Epidermal melanocyte (primary cell): ENCODE measurements at regions not wholly inside any gene's neighbourhood (a gene's known extent, or its start where the extent isn't known, plus 50 kb on each side); places are given as distances from the start of the nearest gene placed in this dataset.
"Not testable (repeated sequence)": the region's sequence is repeated elsewhere in the genome, so short reads cannot be mapped to it uniquely, and the experiment has no call there.

Experiments
- DNase-seq: peaks from one replicate; pipeline ENCODE4 v3.0.0; 2011; ENCODE audit warnings: low spot score; ENCODE audit not compliant: insufficient read length

DNA sequence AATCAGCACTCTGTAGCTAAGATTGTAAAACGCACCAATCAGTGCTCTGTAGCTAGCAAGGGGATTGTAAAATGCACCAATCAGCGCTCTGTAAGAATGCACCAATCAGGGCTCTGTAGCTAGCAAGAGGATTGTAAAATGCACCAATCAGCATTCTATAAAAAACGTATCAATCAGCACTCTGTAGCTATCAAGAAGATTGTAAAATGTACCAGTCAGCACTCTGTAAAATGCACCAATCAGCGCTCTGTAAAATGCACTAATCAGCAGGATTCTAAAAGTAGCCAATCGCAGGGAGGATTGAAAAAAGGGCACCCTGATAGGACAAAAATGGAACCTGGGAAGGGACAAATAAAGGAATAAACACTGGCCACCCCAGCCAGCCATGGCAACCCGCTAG, 278.7 kb upstream of the ECI2 start:
- DNase-seq: not testable (repeated sequence)

DNA sequence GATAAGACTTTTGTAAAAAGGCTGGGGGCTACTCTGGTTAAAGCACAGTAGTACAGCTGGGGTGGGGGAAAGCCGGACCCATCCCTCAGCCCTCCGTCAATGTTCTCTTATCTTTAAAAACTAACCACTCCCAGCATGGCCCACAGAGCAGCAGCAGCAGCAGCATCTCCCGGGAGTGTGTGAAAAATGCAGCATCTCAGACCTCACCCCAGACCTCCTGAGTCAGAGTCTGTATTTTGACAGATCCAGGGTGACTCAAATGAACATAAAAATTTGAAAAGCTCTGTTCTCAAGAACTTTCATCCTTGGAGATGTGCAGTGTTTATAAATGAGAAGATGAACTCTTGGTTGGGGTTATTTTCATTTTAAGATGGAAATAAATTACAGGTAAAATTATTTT, 277.7 kb upstream of the ECI2 start:
- DNase-seq: no peak

DNA sequence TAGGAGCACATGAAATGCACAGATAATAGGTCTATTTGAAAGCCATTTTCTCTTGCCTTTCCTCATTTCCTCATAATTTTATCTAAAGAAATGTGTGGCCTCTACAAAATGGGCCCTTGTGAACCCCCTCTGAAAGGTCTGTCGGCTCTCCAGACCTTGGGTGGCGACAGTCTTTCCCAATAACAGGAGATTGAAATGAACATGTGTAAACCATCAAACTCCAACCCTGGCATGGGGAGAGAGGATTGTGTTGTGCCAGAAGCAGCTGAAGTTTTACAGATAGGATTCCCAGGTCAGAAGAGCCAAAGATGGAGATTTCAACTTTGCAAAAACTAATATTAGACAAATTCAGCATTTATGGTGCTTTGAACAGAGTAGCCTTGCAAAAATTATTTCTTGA, 277.1 kb upstream of the ECI2 start:
- DNase-seq: no peak

DNA sequence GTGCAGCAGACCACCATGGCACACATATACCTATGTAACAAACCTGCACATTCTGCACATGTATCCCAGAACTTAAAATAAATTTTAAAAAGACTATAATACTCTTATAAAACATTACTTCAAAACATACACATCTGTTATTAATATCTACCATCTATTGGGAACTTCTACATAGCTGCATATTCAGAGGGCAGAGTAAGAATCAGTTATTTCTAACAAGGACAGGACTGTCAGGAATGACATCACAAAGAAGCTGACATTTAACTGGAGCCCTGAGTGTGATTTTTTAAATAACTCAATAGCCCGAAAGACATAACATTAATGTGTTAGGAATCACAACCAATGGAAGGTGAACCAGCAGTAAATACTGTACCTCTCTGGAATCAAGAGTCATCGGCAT, 276.7 kb upstream of the ECI2 start:
- DNase-seq: no peak

DNA sequence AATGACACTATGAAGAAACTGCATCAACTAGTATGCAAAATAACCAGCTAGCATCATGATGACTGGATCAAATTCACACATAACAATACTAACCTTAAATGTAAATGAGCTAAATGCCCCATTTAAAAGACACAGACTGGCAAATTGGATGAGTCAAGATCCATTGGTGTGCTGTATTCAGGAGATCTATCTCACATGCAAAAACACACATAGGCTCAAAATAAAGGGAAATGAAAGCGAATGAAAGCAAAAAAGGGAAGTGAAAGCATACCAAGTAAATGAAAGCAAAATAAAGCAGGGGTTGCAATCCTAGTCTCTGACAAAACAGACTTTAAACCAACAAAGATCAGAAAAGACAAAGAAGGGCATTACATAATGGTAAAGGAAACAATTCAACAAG, 272.3 kb upstream of the ECI2 start:
- not testable (repeated sequence) for DNase-seq

DNA sequence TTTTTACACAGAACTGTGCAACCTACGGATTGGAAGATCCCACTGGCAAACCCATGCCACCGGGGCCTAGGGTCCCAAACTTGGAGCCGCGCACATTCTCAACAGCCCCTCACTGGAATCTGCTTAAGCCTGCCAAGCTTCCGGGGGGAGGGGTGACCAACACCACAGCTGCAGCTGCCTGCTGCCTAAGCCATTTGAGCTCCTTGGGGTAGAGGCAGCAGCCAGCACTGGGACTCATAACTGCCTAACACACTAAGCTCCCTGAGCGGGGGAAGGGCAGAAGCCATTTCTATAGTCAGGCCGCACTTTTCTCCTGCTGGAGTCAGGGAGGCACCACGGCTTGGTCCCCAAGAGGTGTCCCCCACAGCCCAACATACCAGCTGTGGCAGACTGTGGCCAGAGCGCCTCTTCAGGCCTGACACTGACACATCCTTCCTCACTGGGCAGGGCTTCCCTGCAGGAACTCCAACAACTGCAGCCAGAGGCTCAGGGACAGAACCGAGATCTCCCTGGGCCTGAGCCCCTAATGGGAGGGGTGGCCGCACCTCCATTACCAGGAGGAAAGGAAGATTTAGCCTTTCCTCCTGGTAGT, 270.3 kb upstream of the ECI2 start:
- DNase-seq: no peak

DNA sequence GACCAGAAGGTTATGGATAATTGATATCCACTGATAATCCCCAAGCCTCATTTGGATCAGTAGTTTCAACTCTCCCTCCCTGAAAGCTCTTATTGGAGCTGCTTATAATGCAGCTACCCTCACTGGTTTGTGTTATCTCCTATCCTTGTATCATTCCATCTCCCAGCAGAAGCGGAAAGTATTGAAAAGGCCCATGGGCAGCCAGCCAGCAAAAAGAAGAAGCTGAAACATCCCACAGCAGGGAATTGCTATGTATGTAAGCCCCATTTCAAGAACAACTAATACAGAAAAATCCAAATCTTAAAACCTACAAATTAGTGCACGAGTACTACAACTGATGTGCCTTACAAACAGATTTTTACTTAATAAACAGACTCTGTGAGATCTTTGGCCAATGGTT, 269.0 kb upstream of the ECI2 start:
- DNase-seq: no peak

DNA sequence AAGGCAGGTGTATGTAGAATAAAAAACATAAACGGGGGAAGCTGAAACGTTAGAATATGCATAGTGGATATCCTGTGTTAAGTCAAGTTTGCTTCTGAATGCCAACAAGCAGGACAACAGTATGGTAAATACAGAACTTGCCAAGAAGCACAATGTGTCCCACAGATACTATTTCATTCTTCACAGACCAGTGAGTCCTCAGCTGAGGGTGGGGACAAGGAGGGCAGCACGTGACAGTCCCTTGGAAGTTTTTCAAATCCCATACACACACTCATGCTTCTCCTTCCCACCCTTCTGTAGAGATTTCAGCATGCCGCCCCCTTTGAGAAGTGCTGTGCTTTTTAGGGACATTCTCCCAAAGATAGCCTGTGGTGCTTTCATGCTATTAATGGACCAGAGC, 268.5 kb upstream of the ECI2 start:
- DNase-seq: no peak

DNA sequence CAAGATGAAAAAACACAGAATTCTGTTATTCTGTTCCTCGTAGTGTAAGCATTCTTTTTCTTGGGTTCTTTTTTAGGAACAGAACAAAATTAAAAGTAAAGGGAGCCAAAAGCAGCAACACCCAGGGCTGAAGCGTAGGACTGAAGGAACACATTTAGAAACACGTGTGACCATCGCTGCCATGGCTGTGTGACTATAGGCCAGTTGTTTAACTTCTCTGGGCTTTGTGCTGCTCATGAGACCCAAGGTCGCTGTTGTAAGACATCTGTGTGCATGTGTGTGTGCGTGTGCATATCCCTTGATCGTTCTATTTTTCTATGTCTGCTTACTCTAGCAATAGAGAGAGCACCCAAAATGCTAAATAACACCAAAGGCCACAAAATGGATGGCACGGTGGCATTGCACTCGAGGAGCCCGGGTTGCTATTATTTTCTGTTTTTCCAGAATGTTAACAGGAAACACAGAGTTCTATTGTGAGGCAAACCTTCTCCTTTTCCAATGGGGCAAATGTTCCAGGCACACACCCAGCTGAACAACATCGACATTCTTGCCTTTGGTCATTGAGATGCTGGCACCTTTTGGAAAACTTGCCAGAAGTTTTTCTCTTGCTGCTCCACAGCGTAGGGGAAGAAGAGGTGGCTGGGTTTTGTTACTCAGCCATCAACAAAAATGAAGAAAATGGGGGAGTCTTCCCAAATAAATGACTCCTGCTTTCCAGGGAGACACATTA, 267.8 kb upstream of the ECI2 start:
- DNase-seq: no peak

DNA sequence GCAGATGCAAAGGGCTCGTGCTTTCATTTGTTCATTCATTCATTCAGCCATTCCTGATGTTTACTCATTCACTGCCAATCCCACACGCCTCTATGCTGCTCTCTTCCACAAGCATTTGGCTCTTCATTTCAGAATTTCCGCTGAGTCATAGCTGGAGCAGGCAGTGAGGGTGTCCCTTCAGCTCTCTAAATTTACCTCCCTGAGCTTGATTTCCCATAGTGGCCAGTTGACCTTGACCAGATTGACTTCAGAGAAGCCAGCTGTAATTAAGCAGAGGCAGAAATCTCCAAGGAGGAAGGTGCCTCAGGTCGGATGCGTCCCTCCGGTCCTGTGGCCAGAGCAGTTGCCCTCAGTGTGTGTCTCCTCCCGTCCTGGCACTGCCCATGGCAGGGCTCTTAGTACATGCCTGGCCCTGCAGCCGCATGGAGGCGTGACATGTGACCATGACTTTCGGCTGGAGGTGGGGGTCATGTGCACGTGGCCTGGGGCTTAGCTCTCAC, 267.2 kb upstream of the ECI2 start:
- no peak for DNase-seq

DNA sequence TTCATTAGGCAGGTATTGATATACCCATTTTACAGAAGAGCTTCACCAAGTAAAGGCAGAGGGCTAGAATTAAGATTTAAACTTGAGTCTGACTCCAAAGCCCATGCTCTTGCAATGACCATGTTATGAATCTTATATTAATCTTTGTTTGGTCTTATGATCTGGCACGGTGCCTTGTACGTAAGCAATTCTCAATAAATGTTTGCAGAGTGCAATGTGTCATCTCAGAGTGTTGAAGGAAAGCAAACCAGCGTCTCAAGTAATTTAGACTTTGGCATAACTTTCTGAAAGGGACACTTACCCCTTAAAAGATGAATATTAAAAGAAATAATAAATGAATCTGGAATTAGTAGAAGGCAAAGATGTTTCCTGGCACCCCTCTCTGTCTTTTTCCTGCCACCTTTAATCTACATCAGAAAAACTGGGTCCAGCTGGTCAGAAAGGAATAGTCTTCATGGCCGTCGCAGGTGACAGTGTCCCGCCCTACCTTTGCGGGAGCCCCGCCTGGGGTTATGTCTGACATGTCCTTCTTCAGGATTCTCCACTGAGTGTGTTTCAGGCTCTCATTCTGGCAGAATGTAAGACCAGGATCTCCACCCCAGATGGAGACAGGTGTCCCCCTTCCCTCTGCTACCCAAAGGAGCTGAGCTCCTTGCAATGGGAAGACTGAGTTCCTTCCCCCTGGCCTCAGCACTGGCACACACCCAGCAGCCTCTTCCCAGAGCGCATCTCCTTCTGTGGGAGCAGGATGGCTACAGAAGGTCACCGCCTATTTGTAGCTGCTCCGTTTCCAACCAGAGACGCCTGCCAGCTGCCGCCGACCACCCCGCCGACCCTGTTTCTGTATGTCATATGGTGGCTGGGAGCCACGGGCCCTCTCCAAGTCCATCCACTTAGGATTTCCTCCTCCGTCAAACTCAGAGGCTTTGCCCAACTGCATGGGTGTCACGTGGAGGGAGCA, 266.3 kb upstream of the ECI2 start:
- DNase-seq: no peak

DNA sequence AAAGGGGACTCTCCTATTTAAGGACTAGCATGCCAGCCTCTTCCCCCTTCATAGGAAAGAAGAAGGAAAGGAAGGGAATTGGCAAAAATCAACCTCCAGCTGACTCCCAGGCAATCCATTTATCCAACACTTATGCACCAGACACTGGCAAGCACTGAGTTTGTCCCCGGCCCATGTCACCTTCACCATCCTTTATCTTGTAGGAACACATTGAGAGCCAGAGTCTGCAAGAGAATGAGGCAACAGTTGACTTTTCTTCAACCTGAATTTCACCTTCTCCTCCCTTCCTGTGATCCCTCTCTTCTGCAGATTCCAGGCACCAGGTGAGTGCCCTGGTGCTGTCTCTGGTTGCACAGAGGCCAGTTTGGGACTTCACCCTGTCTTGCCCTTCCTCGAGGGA, 264.3 kb upstream of the ECI2 start:
- no peak for DNase-seq

DNA sequence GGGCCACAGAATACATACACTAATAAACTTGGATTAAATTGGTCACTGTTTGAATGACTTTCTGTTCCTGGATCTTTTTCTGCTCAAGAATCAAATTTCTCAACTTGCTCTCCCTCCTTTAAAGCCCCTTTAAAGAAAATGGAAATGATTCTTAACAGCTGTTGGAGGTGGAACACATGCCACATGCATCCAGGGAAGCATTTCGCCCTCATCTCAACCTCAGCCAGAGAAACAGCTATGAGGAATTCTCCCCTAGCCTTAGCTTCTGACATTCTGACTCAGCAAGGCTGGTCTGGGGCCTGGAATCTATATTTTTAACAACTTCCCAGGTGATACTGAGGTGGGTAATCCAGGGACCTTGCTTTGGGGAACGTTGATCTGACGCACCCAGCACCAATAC, 263.4 kb upstream of the ECI2 start:
- no peak for DNase-seq

DNA sequence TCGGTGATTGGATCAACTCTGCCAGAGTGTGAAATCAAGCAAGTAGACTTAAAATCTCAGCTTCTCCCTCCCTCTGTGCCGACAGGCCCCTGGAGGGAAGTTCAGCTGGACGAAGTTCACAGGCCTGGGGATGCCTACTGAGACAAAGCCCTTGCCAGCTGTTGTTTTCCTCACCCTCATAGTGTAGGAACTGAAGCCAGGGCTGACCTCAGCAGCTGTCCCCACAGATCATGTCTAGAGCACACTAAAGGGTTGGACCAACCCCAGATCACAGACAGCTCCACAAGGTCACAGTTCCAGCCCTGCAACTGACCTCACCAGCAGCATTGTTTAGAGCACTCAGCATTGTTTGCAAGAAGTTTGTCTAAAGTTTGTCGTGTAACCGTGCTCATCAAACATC, 261.9 kb upstream of the ECI2 start:
- DNase-seq: no peak

DNA sequence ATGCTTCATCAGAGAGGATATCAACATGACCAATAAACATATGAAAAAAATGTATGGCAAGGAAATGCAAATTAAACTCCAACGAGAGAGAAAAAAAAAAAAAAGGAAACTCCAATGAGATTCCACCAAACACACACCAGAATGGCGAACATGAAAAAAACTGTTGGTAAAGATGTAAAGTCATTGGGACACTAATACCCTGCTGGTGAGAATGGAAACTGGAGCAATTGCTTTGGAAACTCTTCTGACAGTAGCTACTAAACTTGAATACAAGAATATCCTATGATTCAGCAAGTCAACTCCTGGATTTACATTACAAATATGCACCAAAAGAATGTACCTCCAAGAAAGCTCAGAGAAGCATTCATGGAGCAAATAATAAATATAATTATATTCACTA, 260.7 kb upstream of the ECI2 start:
- DNase-seq: no peak

DNA sequence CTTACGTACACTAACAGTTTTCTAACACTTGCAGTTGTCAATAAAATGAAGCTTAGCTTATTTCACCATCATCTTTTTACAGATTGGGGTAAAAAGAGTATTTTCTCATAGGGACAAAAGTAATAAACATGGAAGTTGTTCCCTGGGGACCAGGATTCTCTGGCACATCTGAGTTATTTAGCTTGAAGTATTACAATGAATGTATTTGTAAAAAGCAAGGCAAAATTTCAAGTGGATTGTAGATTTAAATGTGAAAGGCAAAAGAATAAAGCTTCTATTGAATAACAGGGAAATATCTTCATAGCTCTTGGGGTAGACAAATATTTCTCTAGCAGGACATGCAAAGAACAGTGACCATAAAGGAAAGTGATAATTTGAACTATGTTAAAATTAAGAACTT, 260.0 kb upstream of the ECI2 start:
- no peak for DNase-seq

DNA sequence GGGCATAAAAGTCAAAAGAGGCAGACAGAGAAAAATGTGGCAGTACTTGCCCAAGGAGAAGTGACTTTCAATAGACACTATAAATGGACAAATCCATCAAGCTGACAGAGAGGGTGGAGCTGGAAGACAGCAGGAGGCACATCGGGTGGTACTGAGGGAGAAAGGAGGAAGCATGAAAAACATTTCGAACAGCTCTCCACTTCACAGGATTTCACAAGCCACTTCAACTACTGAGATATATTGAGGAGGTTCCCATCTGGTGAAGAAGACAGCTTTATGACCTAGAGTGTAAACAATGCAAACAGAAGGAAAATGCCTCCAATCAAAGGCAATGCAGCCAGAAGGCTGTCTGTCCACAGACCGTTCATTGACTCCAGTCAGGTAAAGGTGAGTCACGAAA, 259.4 kb upstream of the ECI2 start:
- DNase-seq: no peak

DNA sequence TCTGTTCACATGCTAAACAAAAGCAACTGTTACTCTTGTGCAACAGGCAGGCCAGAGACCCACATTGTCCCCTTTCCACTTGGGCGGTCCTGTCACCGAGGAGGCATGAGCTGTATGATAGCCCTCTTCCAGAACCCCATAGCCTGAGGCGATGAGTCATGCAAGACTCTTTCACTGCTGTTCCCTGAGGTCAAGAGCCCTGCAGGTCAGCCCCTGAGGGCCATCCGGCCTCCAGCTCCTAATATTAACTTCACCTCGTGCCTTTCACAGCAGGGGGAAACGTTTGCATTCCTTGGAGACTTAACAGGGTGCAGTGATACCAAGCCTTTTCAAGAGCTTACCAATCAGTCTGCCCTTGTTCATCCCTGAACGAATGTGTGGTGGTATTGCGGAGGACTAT, 253.3 kb upstream of the ECI2 start:
- no peak for DNase-seq

DNA sequence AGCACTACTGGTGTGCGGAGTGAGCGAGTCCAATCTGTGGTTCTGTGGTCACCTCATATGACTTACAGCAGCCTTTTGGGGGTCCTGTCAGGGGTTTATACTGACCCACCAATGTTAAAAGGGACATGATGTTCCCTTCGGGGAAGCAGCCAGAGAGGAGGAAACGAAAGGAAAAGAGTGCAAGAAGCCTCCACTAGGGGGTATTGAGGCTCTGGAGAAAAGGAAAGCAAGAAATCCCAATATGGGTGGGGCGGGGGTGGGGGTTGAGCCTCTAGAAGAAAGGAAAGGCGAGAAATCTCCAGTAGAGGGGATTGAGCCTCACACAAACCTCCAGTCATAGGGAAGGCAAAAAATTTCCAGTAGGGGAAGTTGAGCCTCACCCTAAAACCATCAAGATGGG, 249.3 kb upstream of the ECI2 start:
- DNase-seq: no peak

DNA sequence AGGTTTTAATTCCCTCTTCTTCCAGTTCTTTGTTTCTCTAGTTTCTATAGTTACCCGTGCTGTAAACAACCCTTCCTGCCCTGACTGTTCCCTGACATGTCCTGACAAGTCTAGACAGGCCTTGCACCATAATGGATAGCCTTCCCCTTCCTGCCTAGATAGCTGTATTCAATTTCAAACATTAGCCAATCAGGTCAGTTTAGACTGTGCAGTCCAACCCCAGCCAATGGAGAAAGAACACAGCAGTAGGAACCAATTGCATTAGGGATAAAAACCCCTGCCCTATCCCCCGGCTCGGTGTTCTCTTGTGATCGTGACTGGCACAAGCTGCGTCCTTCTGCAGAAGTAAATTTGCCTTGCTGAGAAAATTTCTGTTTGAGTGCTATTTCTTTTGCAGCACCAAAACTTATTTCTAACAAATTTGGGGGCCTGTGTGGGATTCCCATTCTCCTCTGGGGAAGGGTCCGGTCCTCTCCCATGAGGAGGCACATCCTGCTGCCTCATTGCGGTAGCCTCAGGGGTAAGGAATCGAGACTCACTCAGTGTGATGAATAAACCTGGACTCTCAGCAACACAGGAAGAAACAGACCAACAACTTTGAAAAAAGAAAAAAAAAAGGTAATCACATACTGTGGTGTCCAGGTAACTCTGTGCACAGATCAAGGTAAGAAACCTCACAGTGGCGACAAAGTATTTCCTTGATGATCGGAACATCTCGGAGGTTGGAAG, 248.7 kb upstream of the ECI2 start:
- no peak for DNase-seq

DNA sequence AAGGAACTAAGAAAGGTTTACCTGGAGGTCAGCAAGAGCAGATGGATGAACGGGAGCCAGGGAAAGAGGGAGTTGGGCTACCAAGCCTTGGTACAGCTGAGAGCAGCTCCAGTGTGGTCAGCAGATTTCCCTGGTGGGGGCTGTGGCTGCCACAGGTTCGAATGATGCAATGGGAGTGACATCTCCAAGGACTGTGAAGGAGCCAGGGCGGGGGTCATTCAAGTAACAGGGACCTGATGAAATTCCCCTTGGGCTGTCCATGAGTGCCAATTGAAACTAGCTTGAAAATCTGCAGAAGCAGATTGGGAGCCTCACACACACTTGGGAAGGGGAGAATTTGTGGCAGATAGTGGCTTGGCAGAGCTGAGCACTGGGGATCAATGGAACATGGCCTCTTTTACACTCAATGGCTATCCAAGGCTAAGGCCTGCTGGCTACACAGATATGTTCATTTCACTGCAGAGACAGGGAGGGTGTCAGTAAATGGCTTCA, 247.0 kb upstream of the ECI2 start:
- DNase-seq: no peak
